A673 (cell line): ENCODE measurements at regions not wholly inside any gene's neighbourhood (a gene's known extent, or its start where the extent isn't known, plus 50 kb on each side); places are given as distances from the start of the nearest gene placed in this dataset.
"Not testable (repeated sequence)": the region's sequence is repeated elsewhere in the genome, so short reads cannot be mapped to it uniquely, and the experiment has no call there.

Source experiments
- BruUV-seq: library from RNA; stranded (reverse); fragments of 400-500 nt; replicated peaks from 2 replicates; lab custom pipeline; 2021; lab: Mats Ljungman, UMichigan
- CTCF ChIA-PET: fragments of 300-600 bp; sonication (Branson Sonifier 250); formaldehyde crosslinking; loops from one replicate; lab custom pipeline; 2022; ENCODE audit warnings: antibody characterized with exemption; lab: Charles Lee
- POLR2A ChIA-PET: fragments of 300-600 bp; sonication (Branson Sonifier 250); formaldehyde crosslinking; loops from one replicate; lab custom pipeline; 2022; ENCODE audit warnings: antibody characterized with exemption; ENCODE audit not compliant: low non-redundant PET; lab: Charles Lee
- DNase-seq: peaks from one replicate; pipeline ENCODE4 v3.0.0-alpha.2; 2015; ENCODE audit warnings: low spot score
- H3K27ac ChIP-seq: fragments of 200-600 bp; sonication (generic); 2 replicates; pipeline ENCODE4 v1.5.1; 2016; ENCODE audit warnings: mixed run types, low read depth, mild to moderate bottlenecking, mixed read lengths, antibody characterized with exemption, low read length; ENCODE audit not compliant: poor library complexity, severe bottlenecking
- H3K27me3 ChIP-seq: fragments of 200-600 bp; sonication (generic); replicated peaks from 2 replicates; pipeline ENCODE4 v1.6.1; 2017; ENCODE audit warnings: mixed run types, low read depth, mild to moderate bottlenecking, mixed read lengths, antibody characterized with exemption, low read length; ENCODE audit not compliant: insufficient read depth, poor library complexity
- H3K36me3 ChIP-seq: fragments of 200-600 bp; sonication (generic); 2 replicates; pipeline ENCODE4 v1.6.1; 2016; ENCODE audit warnings: mixed run types, mild to moderate bottlenecking, mixed read lengths, antibody characterized with exemption, low read length; ENCODE audit not compliant: insufficient read depth, poor library complexity, severe bottlenecking
- H3K4me1 ChIP-seq: fragments of 200-600 bp; sonication (generic); 2 replicates; pipeline ENCODE4 v1.6.1; 2017; ENCODE audit warnings: mixed run types, mild to moderate bottlenecking, mixed read lengths, antibody characterized with exemption, low read length; ENCODE audit not compliant: insufficient read depth, poor library complexity, severe bottlenecking
- H3K4me3 ChIP-seq: fragments of 200-600 bp; sonication (generic); 2 replicates; pipeline ENCODE4 v1.5.1; 2016; ENCODE audit warnings: low read depth, mixed run types, mild to moderate bottlenecking, mixed read lengths, low read length; ENCODE audit not compliant: poor library complexity, severe bottlenecking
- H3K9me3 ChIP-seq: fragments of 200-600 bp; sonication (generic); 2 replicates; pipeline ENCODE4 v1.6.1; 2016; ENCODE audit warnings: mixed run types, low read depth, mild to moderate bottlenecking, mixed read lengths, antibody characterized with exemption, low read length; ENCODE audit not compliant: poor library complexity, severe bottlenecking
- EZH2 ChIP-seq: fragments of 200-600 bp; sonication (generic); IDR thresholded peaks from 2 replicates; pipeline ENCODE4 v1.6.1; 2017; ENCODE audit warnings: borderline replicate concordance, low read depth, mild to moderate bottlenecking, mixed read lengths, antibody characterized with exemption, low read length; ENCODE audit not compliant: poor library complexity, severe bottlenecking
- intact Hi-C: fragments of 100-400 bp; cut with micrococcal nuclease; formaldehyde crosslinking; loops from one replicate; pipeline ENCODE4 v1.10.0; 2022; ENCODE audit not compliant: unreplicated experiment
- TF ChIP-seq, protein P1 (sequence below): fragments of 300-800, 200-600 bp; sonication (generic); conservative IDR thresholded peaks from 2 replicates; pipeline ENCODE4 v1.5.1; 2017; ENCODE audit warnings: low read depth, mild to moderate bottlenecking, antibody characterized with exemption, low read length, moderate library complexity, mixed read lengths

DNA sequence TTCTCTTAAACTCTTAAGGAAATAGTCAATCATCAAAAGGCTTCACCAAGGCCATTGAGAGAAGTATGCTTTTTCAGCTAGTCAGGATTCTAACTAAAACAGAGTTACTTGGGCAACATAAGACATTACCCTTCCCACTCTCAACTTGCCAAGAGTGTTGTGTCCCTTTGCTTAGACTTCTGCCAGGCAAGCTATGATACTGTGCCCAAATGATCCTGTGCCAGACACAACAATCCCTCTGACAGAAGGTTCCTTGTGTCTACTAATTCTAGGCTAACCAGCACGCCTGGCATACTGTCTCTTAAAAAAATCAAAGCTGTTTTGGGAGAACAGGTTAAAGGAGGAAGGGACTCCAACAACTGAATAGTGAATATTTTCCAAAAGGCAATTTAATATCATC is 750.6 kb downstream of the CDY1 start:
- CTCF ChIA-PET, H3K27me3 ChIP-seq, intact Hi-C loops, POLR2A ChIA-PET, BruUV-seq, H3K36me3 ChIP-seq, H3K4me3 ChIP-seq, H3K27ac ChIP-seq, DNase-seq, H3K4me1 ChIP-seq, H3K9me3 ChIP-seq: not testable (repeated sequence)

DNA sequence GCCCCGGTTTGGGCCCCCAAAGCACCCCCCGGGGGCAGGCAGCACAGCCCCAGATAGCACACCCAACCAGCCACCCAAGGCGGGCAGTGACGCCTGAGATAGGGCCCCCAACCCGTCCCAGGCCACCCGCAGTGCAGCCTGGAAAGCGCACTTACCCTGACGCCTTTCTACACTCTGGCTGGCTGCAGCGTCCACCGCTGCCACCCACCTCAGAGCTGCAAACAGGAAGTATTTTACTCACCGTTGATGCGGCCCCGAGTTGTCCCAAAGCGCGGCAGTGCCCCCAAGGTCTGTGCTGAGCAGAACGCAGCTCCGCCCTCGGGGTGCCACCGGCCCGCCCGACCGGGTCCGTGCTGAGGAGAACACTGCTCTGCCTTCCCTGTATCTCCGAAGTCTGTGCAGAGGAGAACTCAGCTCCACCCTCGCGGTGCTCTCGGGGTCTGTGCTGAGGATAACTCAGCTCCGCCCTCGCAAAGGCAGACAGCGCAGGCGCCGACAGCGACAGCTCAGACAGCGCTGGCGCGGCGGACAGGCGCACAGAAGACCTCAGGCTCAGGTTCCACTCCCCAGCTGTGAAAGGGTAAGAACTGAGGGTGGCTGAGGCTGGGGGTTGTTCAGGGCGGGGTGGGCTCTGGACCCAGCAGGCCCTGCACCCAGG is 786.9 kb downstream of the CDY1 start:
- DNase-seq = no peak
- intact Hi-C loops = no loop called here
- ChIA-PET POLR2A (no interaction called here), CTCF (no interaction called here)
- no peaks in the 10 kb centered on the region for H3K4me1 ChIP-seq
- H3K36me3 ChIP-seq = no peaks in the 10 kb centered on the region
- H3K9me3 ChIP-seq = no peaks in the 10 kb centered on the region
- no peaks in the 10 kb centered on the region for H3K27me3 ChIP-seq
- H3K27ac ChIP-seq = no peak overlapping the region
- no peak overlapping the region for H3K4me3 ChIP-seq
- TF ChIP-seq, protein P1, sequence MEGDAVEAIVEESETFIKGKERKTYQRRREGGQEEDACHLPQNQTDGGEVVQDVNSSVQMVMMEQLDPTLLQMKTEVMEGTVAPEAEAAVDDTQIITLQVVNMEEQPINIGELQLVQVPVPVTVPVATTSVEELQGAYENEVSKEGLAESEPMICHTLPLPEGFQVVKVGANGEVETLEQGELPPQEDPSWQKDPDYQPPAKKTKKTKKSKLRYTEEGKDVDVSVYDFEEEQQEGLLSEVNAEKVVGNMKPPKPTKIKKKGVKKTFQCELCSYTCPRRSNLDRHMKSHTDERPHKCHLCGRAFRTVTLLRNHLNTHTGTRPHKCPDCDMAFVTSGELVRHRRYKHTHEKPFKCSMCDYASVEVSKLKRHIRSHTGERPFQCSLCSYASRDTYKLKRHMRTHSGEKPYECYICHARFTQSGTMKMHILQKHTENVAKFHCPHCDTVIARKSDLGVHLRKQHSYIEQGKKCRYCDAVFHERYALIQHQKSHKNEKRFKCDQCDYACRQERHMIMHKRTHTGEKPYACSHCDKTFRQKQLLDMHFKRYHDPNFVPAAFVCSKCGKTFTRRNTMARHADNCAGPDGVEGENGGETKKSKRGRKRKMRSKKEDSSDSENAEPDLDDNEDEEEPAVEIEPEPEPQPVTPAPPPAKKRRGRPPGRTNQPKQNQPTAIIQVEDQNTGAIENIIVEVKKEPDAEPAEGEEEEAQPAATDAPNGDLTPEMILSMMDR = no peak
- no peak for TF ChIP-seq EZH2
- BruUV-seq = no TSS peak

DNA sequence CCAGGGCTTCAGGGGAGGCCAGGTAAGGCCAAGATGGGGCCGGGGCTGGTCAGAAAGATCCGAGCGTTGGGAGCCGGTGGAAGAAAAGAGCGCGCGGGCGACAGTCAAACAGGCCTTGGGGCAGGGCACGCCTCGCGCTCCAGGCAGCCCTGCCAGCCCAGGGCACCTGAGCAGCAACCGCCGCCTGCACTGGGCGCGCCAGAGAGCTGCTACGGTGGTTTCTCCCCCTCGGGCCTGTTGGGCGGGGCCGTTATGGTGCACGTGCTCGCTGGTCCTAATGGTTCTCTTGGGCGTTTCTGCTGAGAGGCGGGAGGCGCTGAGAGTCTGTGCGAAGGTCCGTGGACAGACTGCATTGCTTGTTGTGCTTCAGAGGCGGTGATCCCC is 787.4 kb downstream of the CDY1 start:
- no peaks in the 10 kb centered on the region for H3K4me1 ChIP-seq
- no peak overlapping the region for H3K4me3 ChIP-seq
- intact Hi-C loops = no loop called here
- POLR2A ChIA-PET = no interaction called here
- H3K36me3 ChIP-seq = no peaks in the 10 kb centered on the region
- no peaks in the 10 kb centered on the region for H3K27me3 ChIP-seq
- no peak for TF ChIP-seq EZH2
- TF ChIP-seq, protein P1 = no peak
- CTCF ChIA-PET = no interaction called here
- no TSS peak for BruUV-seq
- no peak overlapping the region for H3K27ac ChIP-seq
- DNase-seq = no peak
- H3K9me3 ChIP-seq = no peaks in the 10 kb centered on the region
